Osteoblast (primary cell): ENCODE measurements at regions not wholly inside any gene's neighbourhood (a gene's known extent, or its start where the extent isn't known, plus 50 kb on each side); places are given as distances from the start of the nearest gene placed in this dataset.
"Not testable (repeated sequence)": the region's sequence is repeated elsewhere in the genome, so short reads cannot be mapped to it uniquely, and the experiment has no call there.

Experiments used
- DNase-seq: peaks from one replicate; pipeline ENCODE4 v3.0.0; 2011; ENCODE audit warnings: low spot score, mixed read lengths; ENCODE audit not compliant: insufficient read length; ENCODE audit errors: missing footprints
- H2AFZ ChIP-seq: 2 replicates; pipeline ENCODE4 v1.6.0; 2011; ENCODE audit warnings: mild to moderate bottlenecking, low read length
- H3K27ac ChIP-seq: 2 replicates; pipeline ENCODE4 v1.5.1; 2011; ENCODE audit warnings: mild to moderate bottlenecking, low read depth, low read length, moderate library complexity
- H3K27me3 ChIP-seq: 2 replicates; pipeline ENCODE4 v1.6.0; 2012; ENCODE audit warnings: mild to moderate bottlenecking, control low read depth, inconsistent platforms, low read length, moderate library complexity; ENCODE audit not compliant: insufficient read depth
- H3K36me3 ChIP-seq: 2 replicates; pipeline ENCODE4 v1.5.1; 2011; ENCODE audit warnings: mild to moderate bottlenecking, low read length, control low read depth, moderate library complexity; ENCODE audit not compliant: insufficient read depth
- H3K4me1 ChIP-seq: 2 replicates; pipeline ENCODE4 v1.5.1; 2011; ENCODE audit warnings: mild to moderate bottlenecking, low read length, control low read depth, moderate library complexity; ENCODE audit not compliant: insufficient read depth
- H3K4me2 ChIP-seq: 2 replicates; pipeline ENCODE4 v1.6.0; 2011; ENCODE audit warnings: mild to moderate bottlenecking, low read length; ENCODE audit not compliant: insufficient read depth
- H3K4me3 ChIP-seq: fragments of 200-600 bp; sonication (generic); 3 replicates; pipeline ENCODE4 v1.5.1; 2012; ENCODE audit warnings: mild to moderate bottlenecking, low read length, inconsistent platforms; ENCODE audit not compliant: insufficient read depth
- H3K79me2 ChIP-seq: 2 replicates; pipeline ENCODE4 v1.6.0; 2012; ENCODE audit warnings: mild to moderate bottlenecking, low read length, control low read depth, inconsistent platforms; ENCODE audit not compliant: insufficient read depth
- H3K9me3 ChIP-seq: 2 replicates; pipeline ENCODE4 v1.5.1; 2011; ENCODE audit warnings: low read depth, low read length, control low read depth
- H4K20me1 ChIP-seq: 2 replicates; pipeline ENCODE4 v1.6.0; 2012; ENCODE audit warnings: mild to moderate bottlenecking, low read length, control low read depth; ENCODE audit not compliant: insufficient read depth
- CTCF ChIP-seq: IDR thresholded peaks from 2 replicates; pipeline ENCODE4 v1.5.1; 2011; ENCODE audit warnings: mild to moderate bottlenecking, low read depth, low read length, moderate library complexity; ENCODE audit errors: extremely low read depth

- Histone ChIP-seq H3K27me3 (no peaks in the 10 kb centered on the region), H4K20me1 (no peaks in the 10 kb centered on the region), H3K4me3 (no peak overlapping the region), H3K4me2 (no peak overlapping the region), H3K4me1 (no peaks in the 10 kb centered on the region), H2AFZ (no peak overlapping the region), H3K27ac (no peak overlapping the region), H3K36me3 (no peaks in the 10 kb centered on the region), H3K79me2 (no peaks in the 10 kb centered on the region), H3K9me3 (no peaks in the 10 kb centered on the region)
- DNase-seq, result no peak
- no peak for TF ChIP-seq CTCF
Observed at GRCh38 chr3:153809097-153809496, 312.1 kb upstream of the ARHGEF26 start.

GRCh38 chr3:153818338-153818737 lies 302.9 kb upstream of the ARHGEF26 start:
- Histone ChIP-seq H2AFZ (no peak overlapping the region), H3K36me3 (no peaks in the 10 kb centered on the region), H3K27me3 (no peaks in the 10 kb centered on the region), H3K9me3 (no peaks in the 10 kb centered on the region), H3K4me2 (no peak overlapping the region), H3K79me2 (no peaks in the 10 kb centered on the region), H3K4me1 (no peaks in the 10 kb centered on the region), H4K20me1 (no peaks in the 10 kb centered on the region), H3K4me3 (no peak overlapping the region), H3K27ac (no peak overlapping the region)
- no peak for TF ChIP-seq CTCF
- DNase-seq, result no peak

- Histone ChIP-seq H2AFZ (no peak overlapping the region), H3K79me2 (no peaks in the 10 kb centered on the region), H3K4me1 (no peaks in the 10 kb centered on the region), H3K9me3 (no peaks in the 10 kb centered on the region), H3K4me3 (no peak overlapping the region), H3K4me2 (no peak overlapping the region), H4K20me1 (no peaks in the 10 kb centered on the region), H3K27me3 (no peaks in the 10 kb centered on the region), H3K36me3 (no peaks in the 10 kb centered on the region), H3K27ac (no peak overlapping the region)
- no peak for TF ChIP-seq CTCF
- DNase-seq, result no peak
Observed at GRCh38 chr3:153820035-153820434, 301.2 kb upstream of the ARHGEF26 start.

GRCh38 chr3:153828346-153828745 lies 292.8 kb upstream of the ARHGEF26 start:
- H3K4me1 ChIP-seq, H3K79me2 ChIP-seq, H3K9me3 ChIP-seq, H3K4me3 ChIP-seq, DNase-seq, H4K20me1 ChIP-seq, H3K4me2 ChIP-seq, H3K36me3 ChIP-seq, H3K27ac ChIP-seq, H3K27me3 ChIP-seq, H2AFZ ChIP-seq: not testable (repeated sequence)
